IMR-90 (cell line): ENCODE measurements at regions not wholly inside any gene's neighbourhood (a gene's known extent, or its start where the extent isn't known, plus 50 kb on each side); places are given as distances from the start of the nearest gene placed in this dataset.

Source experiments
- ATAC-seq: fragments of 200-7000 bp; cut with Tn5 transposase; 2 replicates; pipeline ENCODE4 v1.9.1; 2020; ENCODE audit warnings: low read depth, mild to moderate bottlenecking, moderate library complexity
- BruUV-seq: library from RNA; stranded (reverse); fragments of 400-500 nt; replicated peaks from 2 replicates; lab custom pipeline; 2021; lab: Mats Ljungman, UMichigan
- CTCF ChIA-PET: fragments of 300-600 bp; formaldehyde crosslinking; extraction: SDS; loops from one replicate; lab custom pipeline; 2021; ENCODE audit warnings: antibody characterized with exemption; lab: Yijun Ruan, JAX
- POLR2A ChIA-PET: fragments of 300-600 bp; sonication (Branson Sonifier 250); formaldehyde crosslinking; loops from one replicate; lab custom pipeline; 2022; ENCODE audit warnings: antibody characterized with exemption; ENCODE audit not compliant: unreplicated experiment; lab: Charles Lee
- DNase-seq: peaks from one replicate; pipeline ENCODE4 v3.0.0; 2013
- H2AFZ ChIP-seq: replicated peaks from 2 replicates; pipeline ENCODE3; 2013; ENCODE audit warnings: low read length, mild to moderate bottlenecking; ENCODE audit not compliant: poor library complexity
- H2AK5ac ChIP-seq: 2 replicates; pipeline ENCODE4 v1.6.1; 2013; ENCODE audit warnings: low read depth, low read length, inconsistent platforms
- H2AK9ac ChIP-seq: replicated peaks from 2 replicates; pipeline ENCODE3; 2013; ENCODE audit warnings: mild to moderate bottlenecking, low read depth, low read length, moderate library complexity; ENCODE audit not compliant: poor library complexity
- H2BK120ac ChIP-seq: 2 replicates; pipeline ENCODE4 v1.6.1; 2013; ENCODE audit warnings: low read depth, low read length, inconsistent platforms
- H2BK15ac ChIP-seq: 3 replicates; pipeline ENCODE4 v1.6.1; 2013; ENCODE audit warnings: low read depth, low read length, inconsistent platforms
- H2BK20ac ChIP-seq: 2 replicates; pipeline ENCODE4 v1.6.1; 2013; ENCODE audit warnings: low read depth, mild to moderate bottlenecking, inconsistent platforms, low read length, moderate library complexity
- H2BK5ac ChIP-seq: 2 replicates; pipeline ENCODE4 v1.6.1; 2013; ENCODE audit warnings: mild to moderate bottlenecking, low read depth, low read length, inconsistent platforms; ENCODE audit not compliant: poor library complexity, severe bottlenecking
- H3K14ac ChIP-seq: replicated peaks from 2 replicates; pipeline ENCODE4 v1.6.1; 2013; ENCODE audit warnings: low read depth, low read length, inconsistent platforms
- H3K18ac ChIP-seq: 2 replicates; pipeline ENCODE4 v1.6.1; 2013; ENCODE audit warnings: low read depth, low read length, control low read depth
- H3K23ac ChIP-seq: 2 replicates; pipeline ENCODE4 v1.6.1; 2013; ENCODE audit warnings: low read depth, low read length, inconsistent platforms
- H3K27ac ChIP-seq: 2 replicates; pipeline ENCODE4 v1.5.1; 2013; ENCODE audit warnings: mild to moderate bottlenecking, control low read depth, low read length; ENCODE audit not compliant: insufficient read depth
- H3K27me3 ChIP-seq: 2 replicates; pipeline ENCODE4 v1.6.1; 2013; ENCODE audit warnings: low read length; ENCODE audit not compliant: control insufficient read depth, insufficient read depth
- H3K36me3 ChIP-seq: 2 replicates; pipeline ENCODE4 v1.6.1; 2013; ENCODE audit warnings: low read length, mixed read lengths; ENCODE audit not compliant: control insufficient read depth, insufficient read depth
- H3K4ac ChIP-seq: 2 replicates; pipeline ENCODE4 v1.6.1; 2013; ENCODE audit warnings: low read depth, low read length, inconsistent platforms
- H3K4me1 ChIP-seq: 2 replicates; pipeline ENCODE4 v1.6.1; 2013; ENCODE audit warnings: low read length, mixed read lengths; ENCODE audit not compliant: control insufficient read depth, insufficient read depth
- H3K4me2 ChIP-seq: 2 replicates; pipeline ENCODE4 v1.6.1; 2013; ENCODE audit warnings: low read depth, mild to moderate bottlenecking, control low read depth, low read length, moderate library complexity
- H3K4me3 ChIP-seq: 2 replicates; pipeline ENCODE4 v1.5.1; 2013; ENCODE audit warnings: low read depth, mild to moderate bottlenecking, control low read depth, low read length, moderate library complexity; ENCODE audit not compliant: insufficient read depth
- H3K56ac ChIP-seq: 2 replicates; pipeline ENCODE4 v1.6.1; 2013; ENCODE audit warnings: low read length, inconsistent platforms; ENCODE audit not compliant: insufficient read depth; ENCODE audit errors: extremely low read depth
- H3K79me1 ChIP-seq, 2 experiments: 2 replicates each; pipeline ENCODE4 v1.6.1; 2013; ENCODE audit warnings: low read length in 2 of 2, inconsistent platforms in 1 of 2, low read depth in 1 of 2
- H3K9ac ChIP-seq: 2 replicates; pipeline ENCODE4 v1.6.1; 2013; ENCODE audit warnings: low read depth, low read length, control low read depth
- H3K9me1 ChIP-seq: 2 replicates; pipeline ENCODE4 v1.6.1; 2013; ENCODE audit warnings: low read length, inconsistent platforms; ENCODE audit not compliant: insufficient read depth
- H3K9me3 ChIP-seq: 2 replicates; pipeline ENCODE4 v1.6.1; 2013; ENCODE audit warnings: low read length; ENCODE audit not compliant: control insufficient read depth, insufficient read depth
- H4K20me1 ChIP-seq: 2 replicates; pipeline ENCODE4 v1.6.1; 2013; ENCODE audit warnings: low read length, inconsistent platforms; ENCODE audit not compliant: insufficient read depth
- H4K5ac ChIP-seq: 2 replicates; pipeline ENCODE4 v1.6.1; 2013; ENCODE audit warnings: mild to moderate bottlenecking, low read depth, low read length, control low read depth
- H4K8ac ChIP-seq, 2 experiments: 2 replicates each; pipeline ENCODE4 v1.6.1; 2013; ENCODE audit warnings: low read depth in 2 of 2, low read length in 2 of 2, control low read depth in 1 of 2, inconsistent platforms in 1 of 2
- H4K91ac ChIP-seq: 2 replicates; pipeline ENCODE4 v1.6.1; 2013; ENCODE audit warnings: low read depth, low read length, inconsistent platforms; ENCODE audit not compliant: insufficient read depth
- FOS ChIP-seq: fragments of 150-350 bp; IDR thresholded peaks from 2 replicates; pipeline ENCODE4 v1.6.1; 2016; ENCODE audit warnings: low read depth, low read length
- POLR2A ChIP-seq: IDR thresholded peaks from 2 replicates; pipeline ENCODE4 v1.6.1; 2012; ENCODE audit warnings: mild to moderate bottlenecking, low read depth, low read length
- dilution Hi-C: fragments of 300-500 bp; cut with HindIII; formaldehyde crosslinking; loops from one replicate; pipeline ENCODE4 v1.14.3; 2018; ENCODE audit warnings: low sequenced_read_pairs; ENCODE audit not compliant: unreplicated experiment
- in situ Hi-C: fragments of 300-500 bp; cut with MboI; formaldehyde crosslinking; loops from 3 replicates; pipeline ENCODE4 v1.14.3; 2019; ENCODE audit warnings: low sequenced_read_pairs, inconsistent platforms, mixed read lengths
- intact Hi-C: fragments of 100-400 bp; cut with micrococcal nuclease; formaldehyde crosslinking; loops from 2 replicates; pipeline ENCODE4 v1.10.0; 2022
- TF ChIP-seq, protein P1 (sequence below): conservative IDR thresholded peaks from 2 replicates; pipeline ENCODE4 v1.5.1; 2012; ENCODE audit warnings: mild to moderate bottlenecking, low read depth, low read length, improper control_type of control experiment
- TF ChIP-seq, protein P2 (sequence below): fragments of 150-350 bp; IDR thresholded peaks from 2 replicates; pipeline ENCODE4 v1.6.1; 2017; ENCODE audit warnings: mild to moderate bottlenecking, antibody characterized with exemption, low read length, low read depth

GRCh38 chr5:165328846-165329245 is 1823.4 kb downstream of the MAT2B start:
- POLR2A ChIA-PET: no interaction called here
- H4K8ac ChIP-seq: no peak overlapping the region
- no TSS peak for BruUV-seq

More at GRCh38 chr5:165328846-165329245, 1823.4 kb downstream of the MAT2B start:
- H3K9ac ChIP-seq: no peak overlapping the region
- H3K14ac ChIP-seq: no peak overlapping the region
- H3K9me3 ChIP-seq: no peaks in the 10 kb centered on the region
- no peak overlapping the region for H3K23ac ChIP-seq
- no peak overlapping the region for H3K4me3 ChIP-seq
- H3K4me2 ChIP-seq: no peak overlapping the region
- dilution Hi-C loops (no loop called here), in situ Hi-C loops (no loop called here), intact Hi-C loops (no loop called here)
- no peak overlapping the region for H3K4ac ChIP-seq
- no peaks in the 10 kb centered on the region for H3K4me1 ChIP-seq
- no peaks in the 10 kb centered on the region for H3K9me1 ChIP-seq
- no peaks in the 10 kb centered on the region for H3K27me3 ChIP-seq
- H3K56ac ChIP-seq: no peak overlapping the region
- no peak overlapping the region for H3K18ac ChIP-seq
- no peak overlapping the region for H2BK5ac ChIP-seq
- no peak overlapping the region for H2AFZ ChIP-seq
- no peak overlapping the region for H3K27ac ChIP-seq
- ATAC-seq (peak; percentile 49), DNase-seq (peak; percentile 33)
- no peak overlapping the region for H2AK5ac ChIP-seq
- H2BK20ac ChIP-seq: no peak overlapping the region
- CTCF ChIA-PET: interaction anchor here (0.8 kb wide), 1 partner anchor 252 kb away, joined by 3 read pairs; no protein-coding TSS in a partner anchor
- H4K91ac ChIP-seq: no peak overlapping the region
- H4K20me1 ChIP-seq: no peaks in the 10 kb centered on the region
- TF ChIP-seq, protein P1, sequence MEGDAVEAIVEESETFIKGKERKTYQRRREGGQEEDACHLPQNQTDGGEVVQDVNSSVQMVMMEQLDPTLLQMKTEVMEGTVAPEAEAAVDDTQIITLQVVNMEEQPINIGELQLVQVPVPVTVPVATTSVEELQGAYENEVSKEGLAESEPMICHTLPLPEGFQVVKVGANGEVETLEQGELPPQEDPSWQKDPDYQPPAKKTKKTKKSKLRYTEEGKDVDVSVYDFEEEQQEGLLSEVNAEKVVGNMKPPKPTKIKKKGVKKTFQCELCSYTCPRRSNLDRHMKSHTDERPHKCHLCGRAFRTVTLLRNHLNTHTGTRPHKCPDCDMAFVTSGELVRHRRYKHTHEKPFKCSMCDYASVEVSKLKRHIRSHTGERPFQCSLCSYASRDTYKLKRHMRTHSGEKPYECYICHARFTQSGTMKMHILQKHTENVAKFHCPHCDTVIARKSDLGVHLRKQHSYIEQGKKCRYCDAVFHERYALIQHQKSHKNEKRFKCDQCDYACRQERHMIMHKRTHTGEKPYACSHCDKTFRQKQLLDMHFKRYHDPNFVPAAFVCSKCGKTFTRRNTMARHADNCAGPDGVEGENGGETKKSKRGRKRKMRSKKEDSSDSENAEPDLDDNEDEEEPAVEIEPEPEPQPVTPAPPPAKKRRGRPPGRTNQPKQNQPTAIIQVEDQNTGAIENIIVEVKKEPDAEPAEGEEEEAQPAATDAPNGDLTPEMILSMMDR: no peak
- TF ChIP-seq FOS (no peak), POLR2A (no peak)
- TF ChIP-seq, protein P2, sequence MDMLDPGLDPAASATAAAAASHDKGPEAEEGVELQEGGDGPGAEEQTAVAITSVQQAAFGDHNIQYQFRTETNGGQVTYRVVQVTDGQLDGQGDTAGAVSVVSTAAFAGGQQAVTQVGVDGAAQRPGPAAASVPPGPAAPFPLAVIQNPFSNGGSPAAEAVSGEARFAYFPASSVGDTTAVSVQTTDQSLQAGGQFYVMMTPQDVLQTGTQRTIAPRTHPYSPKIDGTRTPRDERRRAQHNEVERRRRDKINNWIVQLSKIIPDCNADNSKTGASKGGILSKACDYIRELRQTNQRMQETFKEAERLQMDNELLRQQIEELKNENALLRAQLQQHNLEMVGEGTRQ: no peak
- no peak overlapping the region for H4K5ac ChIP-seq
- no peak overlapping the region for H2AK9ac ChIP-seq
- H2BK15ac ChIP-seq: no peak overlapping the region
- no peaks in the 10 kb centered on the region for H3K36me3 ChIP-seq
- no peak overlapping the region for H2BK120ac ChIP-seq
- H3K79me1 ChIP-seq: no peaks in the 10 kb centered on the region
